Caco-2 (cell line): ENCODE measurements at regions not wholly inside any gene's neighbourhood (a gene's known extent, or its start where the extent isn't known, plus 50 kb on each side); places are given as distances from the start of the nearest gene placed in this dataset.

Experiments used
- BruUV-seq: library from RNA; stranded (reverse); fragments of 400-500 nt; replicated peaks from 2 replicates; lab custom pipeline; 2021; lab: Mats Ljungman, UMichigan
- CTCF ChIA-PET: fragments of 300-600 bp; sonication (Branson Sonifier 250); formaldehyde crosslinking; loops from one replicate; lab custom pipeline; 2022; ENCODE audit warnings: antibody characterized with exemption; lab: Charles Lee
- POLR2A ChIA-PET: fragments of 300-600 bp; sonication (Branson Sonifier 250); formaldehyde crosslinking; loops from one replicate; lab custom pipeline; 2022; ENCODE audit warnings: antibody characterized with exemption; lab: Charles Lee
- DNase-seq, 2 experiments: peaks; one replicate each; pipeline versions ENCODE4 v3.0.0 to v3.0.0-alpha.2; 2020 to 2022
- H3K27me3 ChIP-seq: replicated peaks from 2 replicates; pipeline ENCODE4 v1.6.0; 2011; ENCODE audit warnings: low read length; ENCODE audit not compliant: control insufficient read depth, insufficient read depth
- H3K36me3 ChIP-seq: 2 replicates; pipeline ENCODE4 v1.5.1; 2011; ENCODE audit warnings: low read length; ENCODE audit not compliant: control insufficient read depth, insufficient read depth
- H3K4me1 ChIP-seq: fragments of 250-450 bp; sonication (Bioruptor Pico); 2 replicates; pipeline ENCODE4 v1.5.1; 2020; ENCODE audit warnings: mild to moderate bottlenecking
- H3K4me3 ChIP-seq: 2 replicates; pipeline ENCODE4 v1.5.1; 2011; ENCODE audit warnings: low read depth, mild to moderate bottlenecking, control low read depth, low read length
- H3K9me3 ChIP-seq: fragments of 250-450 bp; sonication (Bioruptor Pico); 2 replicates; pipeline ENCODE4 v1.5.1; 2020; ENCODE audit warnings: mild to moderate bottlenecking, moderate library complexity
- H3K27ac Mint-ChIP-seq: one replicate; pipeline ENCODE4 v1.8.0; 2022; ENCODE audit warnings: mixed read lengths; ENCODE audit not compliant: unreplicated experiment
- H3K27me3 Mint-ChIP-seq: one replicate; pipeline ENCODE4 v1.8.0; 2022; ENCODE audit warnings: mixed read lengths; ENCODE audit not compliant: insufficient read depth, unreplicated experiment
- H3K36me3 Mint-ChIP-seq: one replicate; pipeline ENCODE4 v1.8.0; 2022; ENCODE audit warnings: mild to moderate bottlenecking, mixed read lengths; ENCODE audit not compliant: insufficient read depth, unreplicated experiment
- H3K4me1 Mint-ChIP-seq: one replicate; pipeline ENCODE4 v1.8.0; 2022; ENCODE audit warnings: low read depth, mixed read lengths; ENCODE audit not compliant: unreplicated experiment
- H3K4me3 Mint-ChIP-seq: one replicate; pipeline ENCODE4 v1.8.0; 2022; ENCODE audit warnings: mild to moderate bottlenecking, moderate library complexity, mixed read lengths; ENCODE audit not compliant: unreplicated experiment
- H3K9me3 Mint-ChIP-seq: one replicate; pipeline ENCODE4 v1.8.0; 2022; ENCODE audit warnings: mixed read lengths; ENCODE audit not compliant: unreplicated experiment
- intact Hi-C: fragments of 100-400 bp; cut with micrococcal nuclease; formaldehyde crosslinking; loops from one replicate; pipeline ENCODE4 v1.10.0; 2022; ENCODE audit not compliant: unreplicated experiment
- TF ChIP-seq, protein P1 (sequence below), 2 experiments: fragments of 200-600 bp in 1 of 2; IDR thresholded peaks; 1 replicate in 1 of 2; 2 replicates in 1 of 2; pipeline versions ENCODE4 v1.5.1 to v1.8.0; 2011 to 2022; ENCODE audit warnings: antibody characterized with exemption in 1 of 2, control low read depth in 1 of 2, inconsistent platforms in 1 of 2, low read depth in 1 of 2, low read length in 1 of 2, mild to moderate bottlenecking in 1 of 2, moderate library complexity in 1 of 2; ENCODE audit not compliant: insufficient read depth in 1 of 2, severe bottlenecking in 1 of 2, unreplicated experiment in 1 of 2

GRCh38 chr2:125983364-125983763 lies 672.6 kb upstream of the GYPC start:
- Mint-ChIP-seq H3K4me3 (no peak overlapping the region), H3K27ac (no peak overlapping the region), H3K4me1 (no peaks in the 10 kb centered on the region), H3K36me3 (no peaks in the 10 kb centered on the region), H3K9me3 (no peaks in the 10 kb centered on the region), H3K27me3 (peaks cover 6% of the 10 kb centered on the region)
- no peaks in the 10 kb centered on the region for H3K27me3 ChIP-seq
- H3K4me3 ChIP-seq, result no peak overlapping the region
- no peaks in the 10 kb centered on the region for H3K9me3 ChIP-seq
- H3K36me3 ChIP-seq, result no peaks in the 10 kb centered on the region
- BruUV-seq, result no TSS peak
- ChIA-PET CTCF (no interaction called here), POLR2A (no interaction called here)
- TF ChIP-seq, protein P1, sequence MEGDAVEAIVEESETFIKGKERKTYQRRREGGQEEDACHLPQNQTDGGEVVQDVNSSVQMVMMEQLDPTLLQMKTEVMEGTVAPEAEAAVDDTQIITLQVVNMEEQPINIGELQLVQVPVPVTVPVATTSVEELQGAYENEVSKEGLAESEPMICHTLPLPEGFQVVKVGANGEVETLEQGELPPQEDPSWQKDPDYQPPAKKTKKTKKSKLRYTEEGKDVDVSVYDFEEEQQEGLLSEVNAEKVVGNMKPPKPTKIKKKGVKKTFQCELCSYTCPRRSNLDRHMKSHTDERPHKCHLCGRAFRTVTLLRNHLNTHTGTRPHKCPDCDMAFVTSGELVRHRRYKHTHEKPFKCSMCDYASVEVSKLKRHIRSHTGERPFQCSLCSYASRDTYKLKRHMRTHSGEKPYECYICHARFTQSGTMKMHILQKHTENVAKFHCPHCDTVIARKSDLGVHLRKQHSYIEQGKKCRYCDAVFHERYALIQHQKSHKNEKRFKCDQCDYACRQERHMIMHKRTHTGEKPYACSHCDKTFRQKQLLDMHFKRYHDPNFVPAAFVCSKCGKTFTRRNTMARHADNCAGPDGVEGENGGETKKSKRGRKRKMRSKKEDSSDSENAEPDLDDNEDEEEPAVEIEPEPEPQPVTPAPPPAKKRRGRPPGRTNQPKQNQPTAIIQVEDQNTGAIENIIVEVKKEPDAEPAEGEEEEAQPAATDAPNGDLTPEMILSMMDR (IDR thresholded peaks at IDR 0.05; ENCODE audit: insufficient read depth in 1 of 2, low read depth in 1 of 2, low read length in 1 of 2, severe bottlenecking in 1 of 2, unreplicated experiment in 1 of 2), result no peak
- H3K4me1 ChIP-seq, result no peaks in the 10 kb centered on the region
- DNase-seq, result no peak
- intact Hi-C loops, result no loop called here

- BruUV-seq, result no TSS peak
- peaks cover 10% of the 10 kb centered on the region for H3K9me3 Mint-ChIP-seq
- intact Hi-C loops, result loop anchor here (2.0 to 10.0 kb wide), 2 partner anchors 211 to 275 kb away; no protein-coding TSS in a partner anchor
Observed at GRCh38 chr2:126029316-126029715, 626.6 kb upstream of the GYPC start.

GRCh38 chr2:126038861-126039260 lies 617.1 kb upstream of the GYPC start:
- no peak for DNase-seq
- no peak overlapping the region for H3K4me3 ChIP-seq
- POLR2A ChIA-PET, result no interaction called here
- H3K27me3 ChIP-seq, result no peaks in the 10 kb centered on the region
- BruUV-seq, result no TSS peak
- peaks cover 2% of the 10 kb centered on the region for H3K9me3 Mint-ChIP-seq
- no peaks in the 10 kb centered on the region for H3K36me3 Mint-ChIP-seq
- H3K27ac Mint-ChIP-seq, result no peak overlapping the region
- no peaks in the 10 kb centered on the region for H3K27me3 Mint-ChIP-seq
- no peaks in the 10 kb centered on the region; the same call in 1 of the 2 replicates for H3K9me3 ChIP-seq
- H3K4me1 Mint-ChIP-seq, result no peaks in the 10 kb centered on the region
- CTCF ChIA-PET, result no interaction called here
- intact Hi-C loops, result loop anchor here (10.0 kb wide), 1 partner anchor 136 kb away; no protein-coding TSS in a partner anchor
- H3K4me3 Mint-ChIP-seq, result no peak overlapping the region
- H3K36me3 ChIP-seq, result no peaks in the 10 kb centered on the region
- 0 out of 2 replicates have a peak, but pooled peaks cover 6% of the 10 kb centered on the region for H3K4me1 ChIP-seq
- TF ChIP-seq, protein P1 (IDR thresholded peaks at IDR 0.05; ENCODE audit: insufficient read depth in 1 of 2, low read depth in 1 of 2, low read length in 1 of 2, severe bottlenecking in 1 of 2, unreplicated experiment in 1 of 2), result no peak

More at GRCh38 chr2:126029316-126029715, 626.6 kb upstream of the GYPC start:
- Mint-ChIP-seq H3K27me3 (no peaks in the 10 kb centered on the region), H3K36me3 (no peaks in the 10 kb centered on the region), H3K4me1 (no peaks in the 10 kb centered on the region), H3K4me3 (no peak overlapping the region), H3K27ac (no peak overlapping the region)
- CTCF ChIA-PET, result no interaction called here
- no peaks in the 10 kb centered on the region for H3K9me3 ChIP-seq
- H3K4me3 ChIP-seq, result no peak overlapping the region
- no peaks in the 10 kb centered on the region for H3K27me3 ChIP-seq
- H3K36me3 ChIP-seq, result no peaks in the 10 kb centered on the region
- peak in 1 of 2 experiments; percentile 32 for DNase-seq
- POLR2A ChIA-PET, result no interaction called here
- TF ChIP-seq, protein P1 (IDR thresholded peaks at IDR 0.05; ENCODE audit: insufficient read depth in 1 of 2, low read depth in 1 of 2, low read length in 1 of 2, severe bottlenecking in 1 of 2, unreplicated experiment in 1 of 2), result peak in 1 of 2 experiments; percentile 36
- peaks cover 8% of the 10 kb centered on the region; the same call in 1 of the 2 replicates for H3K4me1 ChIP-seq
